RWPE1 (cell line): ENCODE measurements at regions not wholly inside any gene's neighbourhood (a gene's known extent, or its start where the extent isn't known, plus 50 kb on each side); places are given as distances from the start of the nearest gene placed in this dataset.

ENCODE experiments used
- CTCF ChIA-PET: fragments of 350-600 bp; sonication (Branson Sonifier 250); formaldehyde crosslinking; extraction: SDS; loops from one replicate; lab custom pipeline; 2021; lab: Yijun Ruan, JAX
- POLR2A ChIA-PET: fragments of 400-600 bp; formaldehyde crosslinking; extraction: SDS; loops from one replicate; lab custom pipeline; 2020; ENCODE audit warnings: antibody characterized with exemption; ENCODE audit not compliant: low non-redundant PET; lab: Yijun Ruan, JAX
- DNase-seq: peaks from one replicate; pipeline ENCODE4 v3.0.0; 2012; ENCODE audit warnings: low spot score
- H3K27ac ChIP-seq: fragments of 450-650 bp; 2 replicates; pipeline ENCODE4 v1.5.1; 2017
- CTCF ChIP-seq: fragments of 450-650 bp; conservative IDR thresholded peaks from 2 replicates; pipeline ENCODE4 v1.5.1; 2017; ENCODE audit warnings: low read depth, mild to moderate bottlenecking

- H3K27ac ChIP-seq: no peak overlapping the region
- POLR2A ChIA-PET: no interaction called here
- no peak for TF ChIP-seq CTCF
- CTCF ChIA-PET: interaction anchor here (0.7 kb wide), 1 partner anchor 20 kb away, joined by 3 read pairs; no protein-coding TSS in a partner anchor
- no peak for DNase-seq
These were observed 215.8 kb upstream of the JUN start for GRCh38 chr1:58999676-59000075.

DNA sequence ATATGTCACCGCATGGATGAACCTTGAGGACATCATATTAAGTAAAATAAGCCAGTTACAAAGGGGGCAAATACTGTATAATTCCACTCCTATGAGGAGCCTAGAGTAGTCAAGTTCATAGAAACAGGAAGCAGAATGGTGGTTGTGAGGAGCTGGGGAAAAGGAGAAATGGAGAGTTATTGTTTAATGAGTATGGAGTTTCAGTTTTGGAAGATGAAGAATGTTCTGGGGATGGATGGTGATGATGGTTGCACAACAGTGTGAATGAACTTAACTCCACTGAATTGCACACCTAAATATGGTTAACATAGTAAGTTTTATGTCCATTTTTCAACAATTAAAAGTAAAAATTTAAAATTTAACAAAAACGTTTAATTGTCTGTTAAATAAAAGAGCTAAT, 220.9 kb upstream of the JUN start:
- POLR2A ChIA-PET: no interaction called here
- CTCF ChIA-PET: no interaction called here
- no peak for DNase-seq
- no peak overlapping the region for H3K27ac ChIP-seq
- TF ChIP-seq CTCF: no peak

DNA sequence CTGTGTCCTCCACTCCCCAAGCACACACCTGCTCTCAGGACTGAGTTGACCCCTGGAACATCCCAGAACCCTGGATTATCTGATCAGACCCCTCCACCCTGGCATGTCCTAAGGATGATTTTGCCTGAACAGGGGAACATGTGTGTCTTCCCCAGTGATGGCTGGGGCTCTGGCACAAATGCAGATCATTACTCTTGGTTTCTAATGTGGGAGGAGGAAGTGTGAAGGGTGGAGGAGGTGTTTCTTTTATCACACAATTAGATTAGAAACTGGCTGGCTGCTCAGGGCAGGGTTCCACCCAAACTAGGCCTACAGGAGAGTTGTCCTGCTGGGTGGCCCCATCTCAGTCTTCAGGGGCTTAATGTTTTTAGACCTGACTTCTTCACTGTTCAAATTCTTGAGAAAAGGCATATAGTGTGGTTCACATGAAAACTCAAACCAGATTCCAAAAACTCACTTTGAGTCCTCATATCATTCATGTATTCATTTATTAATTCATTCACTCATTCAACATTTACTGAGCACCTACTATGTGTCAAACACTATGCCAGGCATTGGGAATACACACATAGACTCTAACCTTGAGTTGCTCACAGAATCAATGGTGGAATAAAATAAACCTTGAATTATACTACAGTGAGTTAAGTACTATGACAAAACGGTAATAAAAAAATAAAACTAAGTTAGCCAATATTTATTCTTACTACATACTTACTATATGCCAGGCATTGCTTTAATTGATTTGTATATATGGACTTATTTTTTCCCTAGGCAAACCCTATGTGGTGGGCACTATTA, 221.8 kb upstream of the JUN start:
- POLR2A ChIA-PET: no interaction called here
- CTCF ChIA-PET: no interaction called here
- no peak for DNase-seq
- TF ChIP-seq CTCF: no peak
- no peak overlapping the region for H3K27ac ChIP-seq

- DNase-seq: no peak
- TF ChIP-seq CTCF: no peak
- POLR2A ChIA-PET: no interaction called here
- CTCF ChIA-PET: no interaction called here
- no peak overlapping the region for H3K27ac ChIP-seq
These were observed 222.4 kb upstream of the JUN start for GRCh38 chr1:59006289-59006658.

DNA sequence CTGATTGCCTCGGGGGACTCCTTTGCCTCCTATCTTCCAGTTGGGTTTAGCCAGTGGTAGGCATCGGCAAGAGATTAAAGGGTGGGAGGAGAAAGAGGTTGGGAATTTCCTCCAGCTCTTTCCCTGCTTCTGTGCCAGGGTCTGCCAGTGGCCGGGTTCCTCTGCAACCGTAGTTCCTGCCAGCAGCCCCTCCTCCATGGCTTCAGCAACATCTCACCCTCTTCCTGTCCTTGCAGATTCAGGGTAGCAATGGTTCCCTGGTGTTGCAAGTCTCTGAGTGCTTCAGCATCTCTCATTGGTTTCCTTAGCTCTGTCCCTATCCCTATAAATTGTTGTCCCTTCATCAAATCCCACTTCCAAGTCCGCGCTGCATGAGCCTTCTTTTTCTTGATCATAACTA, 223.1 kb upstream of the JUN start:
- ChIA-PET POLR2A (no interaction called here), CTCF (no interaction called here)
- H3K27ac ChIP-seq: no peak overlapping the region
- DNase-seq: no peak
- TF ChIP-seq CTCF: no peak

DNA sequence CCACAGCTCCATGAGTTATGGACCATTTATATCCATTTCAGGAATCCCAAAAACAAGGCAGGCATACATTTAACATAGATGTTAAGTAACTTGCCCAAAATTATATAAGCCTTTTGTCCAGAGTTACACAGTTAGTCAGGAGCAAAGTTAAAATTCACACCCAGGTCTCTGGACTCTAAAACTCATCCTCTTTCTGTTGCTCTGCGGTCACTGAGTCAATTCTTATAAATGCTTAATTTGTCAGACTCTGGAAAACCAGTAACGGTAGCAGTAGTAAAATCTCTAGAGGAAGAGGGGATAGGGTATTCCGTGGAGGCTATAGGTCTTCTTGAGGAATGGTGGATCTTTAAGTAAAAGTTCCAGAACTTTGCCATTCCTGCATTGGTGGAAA, 223.6 kb upstream of the JUN start:
- TF ChIP-seq CTCF: no peak
- ChIA-PET POLR2A (no interaction called here), CTCF (no interaction called here)
- no peak overlapping the region for H3K27ac ChIP-seq
- no peak for DNase-seq
